HG02798 (cell line): ENCODE measurements at regions not wholly inside any gene's neighbourhood (a gene's known extent, or its start where the extent isn't known, plus 50 kb on each side); places are given as distances from the start of the nearest gene placed in this dataset.

Source experiments
- ATAC-seq: cut with Tn5 transposase; IDR thresholded peaks from one replicate; pipeline ENCODE4 v1.9.1; 2021; ENCODE audit warnings: mild to moderate bottlenecking; ENCODE audit not compliant: unreplicated experiment, poor library complexity

- ATAC-seq = no peak
Observed at GRCh38 chr1:29991025-29991424, 732.4 kb downstream of the MATN1 start.

GRCh38 chr1:29990304-29990703 lies 733.1 kb downstream of the MATN1 start:
- ATAC-seq = no peak

GRCh38 chr1:29986986-29987385 lies 736.4 kb downstream of the MATN1 start:
- ATAC-seq = no peak

- no peak for ATAC-seq
Observed at GRCh38 chr1:29985606-29985945, 737.8 kb downstream of the MATN1 start.

- ATAC-seq = no peak
Observed at GRCh38 chr1:29984862-29985605, 738.4 kb downstream of the MATN1 start.

GRCh38 chr1:29984166-29984861 lies 739.1 kb downstream of the MATN1 start:
- no peak for ATAC-seq

GRCh38 chr1:29983321-29983720 lies 740.1 kb downstream of the MATN1 start:
- ATAC-seq = no peak

GRCh38 chr1:29981586-29982239 lies 741.7 kb downstream of the MATN1 start:
- no peak for ATAC-seq

- ATAC-seq = no peak
Observed at GRCh38 chr1:29977550-29977949, 741.2 kb downstream of the PTPRU start.

GRCh38 chr1:29975036-29975694 lies 738.8 kb downstream of the PTPRU start:
- no peak for ATAC-seq

GRCh38 chr1:29974316-29974724 lies 738.0 kb downstream of the PTPRU start:
- no peak for ATAC-seq

- no peak for ATAC-seq
Observed at GRCh38 chr1:29973406-29973805, 737.1 kb downstream of the PTPRU start.

- ATAC-seq = no peak
Observed at GRCh38 chr1:29972421-29973053, 736.2 kb downstream of the PTPRU start.

- no peak for ATAC-seq
Observed at GRCh38 chr1:29971703-29972102, 735.4 kb downstream of the PTPRU start.

GRCh38 chr1:29970747-29971325 lies 734.5 kb downstream of the PTPRU start:
- no peak for ATAC-seq

GRCh38 chr1:29969576-29969975 lies 733.3 kb downstream of the PTPRU start:
- no peak for ATAC-seq

GRCh38 chr1:29967261-29967660 lies 730.9 kb downstream of the PTPRU start:
- no peak for ATAC-seq

- no peak for ATAC-seq
Observed at GRCh38 chr1:29966526-29967045, 730.3 kb downstream of the PTPRU start.

GRCh38 chr1:29964718-29965533 lies 728.6 kb downstream of the PTPRU start:
- ATAC-seq = no peak
